NB4 (cell line): ENCODE measurements at regions not wholly inside any gene's neighbourhood (a gene's known extent, or its start where the extent isn't known, plus 50 kb on each side); places are given as distances from the start of the nearest gene placed in this dataset.

Experiments
- POLR2A ChIP-seq: IDR thresholded peaks from 2 replicates; pipeline ENCODE4 v1.6.1; 2011; ENCODE audit warnings: mild to moderate bottlenecking; ENCODE audit not compliant: insufficient read length; ENCODE audit errors: extremely low read depth
- TF ChIP-seq, protein P1 (sequence below): IDR thresholded peaks from one replicate; pipeline ENCODE4 v1.5.1; 2012; ENCODE audit warnings: low read depth, low read length

DNA sequence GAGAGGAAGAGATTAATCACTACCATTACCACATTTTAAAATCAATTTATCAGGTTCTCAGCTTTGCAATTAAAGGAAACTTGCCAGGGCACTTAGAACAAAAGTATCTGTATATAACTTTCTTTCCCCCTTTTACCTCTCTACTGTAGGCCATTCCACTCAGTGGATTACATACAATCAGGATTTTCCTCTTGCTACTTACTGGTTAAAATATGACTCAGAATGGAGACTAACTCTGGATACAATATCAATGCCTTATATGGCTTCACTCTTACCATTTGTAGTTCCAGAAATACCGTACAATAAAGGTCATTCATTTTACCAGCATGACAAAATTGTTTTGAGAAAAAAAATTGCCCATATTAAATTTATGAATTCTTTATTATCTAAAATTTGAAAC, 706.8 kb downstream of the KCNA4 start:
- TF ChIP-seq, protein P1, sequence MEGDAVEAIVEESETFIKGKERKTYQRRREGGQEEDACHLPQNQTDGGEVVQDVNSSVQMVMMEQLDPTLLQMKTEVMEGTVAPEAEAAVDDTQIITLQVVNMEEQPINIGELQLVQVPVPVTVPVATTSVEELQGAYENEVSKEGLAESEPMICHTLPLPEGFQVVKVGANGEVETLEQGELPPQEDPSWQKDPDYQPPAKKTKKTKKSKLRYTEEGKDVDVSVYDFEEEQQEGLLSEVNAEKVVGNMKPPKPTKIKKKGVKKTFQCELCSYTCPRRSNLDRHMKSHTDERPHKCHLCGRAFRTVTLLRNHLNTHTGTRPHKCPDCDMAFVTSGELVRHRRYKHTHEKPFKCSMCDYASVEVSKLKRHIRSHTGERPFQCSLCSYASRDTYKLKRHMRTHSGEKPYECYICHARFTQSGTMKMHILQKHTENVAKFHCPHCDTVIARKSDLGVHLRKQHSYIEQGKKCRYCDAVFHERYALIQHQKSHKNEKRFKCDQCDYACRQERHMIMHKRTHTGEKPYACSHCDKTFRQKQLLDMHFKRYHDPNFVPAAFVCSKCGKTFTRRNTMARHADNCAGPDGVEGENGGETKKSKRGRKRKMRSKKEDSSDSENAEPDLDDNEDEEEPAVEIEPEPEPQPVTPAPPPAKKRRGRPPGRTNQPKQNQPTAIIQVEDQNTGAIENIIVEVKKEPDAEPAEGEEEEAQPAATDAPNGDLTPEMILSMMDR, result no peak
- no peak for TF ChIP-seq POLR2A
